ENCODE measurements at regions not wholly inside any gene's neighbourhood (a gene's known extent, or its start where the extent isn't known, plus 50 kb on each side); places are given as distances from the start of the nearest gene placed in this dataset.

DNA sequence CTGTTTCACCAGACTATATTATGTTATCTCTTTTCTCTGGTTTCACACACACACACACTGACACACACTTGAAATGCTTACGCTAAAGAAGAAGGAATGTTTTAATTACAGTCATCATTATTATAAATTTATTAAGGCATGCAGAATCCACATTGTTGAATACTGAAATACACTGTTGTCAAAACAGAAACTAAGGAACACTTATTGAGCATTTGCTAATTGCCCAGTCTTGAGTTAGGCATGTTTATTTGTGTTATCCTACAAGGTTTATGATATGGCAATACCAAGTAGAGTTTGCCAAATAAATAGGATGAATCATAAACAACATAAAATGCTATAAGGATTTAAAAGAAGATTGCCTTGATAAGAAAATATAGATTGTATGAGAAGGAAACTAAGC, 917.0 kb upstream of the PIK3C3 start:
- no peak for DNase-seq (ENCODE audit: low spot score)

- DNase-seq (ENCODE audit: low spot score): no peak
Observed at GRCh38 chr18:41036346-41036745, 918.7 kb upstream of the PIK3C3 start.

GRCh38 chr18:41034413-41034812, 920.6 kb upstream of the PIK3C3 start:
- no peak for DNase-seq (ENCODE audit: low spot score)

DNA sequence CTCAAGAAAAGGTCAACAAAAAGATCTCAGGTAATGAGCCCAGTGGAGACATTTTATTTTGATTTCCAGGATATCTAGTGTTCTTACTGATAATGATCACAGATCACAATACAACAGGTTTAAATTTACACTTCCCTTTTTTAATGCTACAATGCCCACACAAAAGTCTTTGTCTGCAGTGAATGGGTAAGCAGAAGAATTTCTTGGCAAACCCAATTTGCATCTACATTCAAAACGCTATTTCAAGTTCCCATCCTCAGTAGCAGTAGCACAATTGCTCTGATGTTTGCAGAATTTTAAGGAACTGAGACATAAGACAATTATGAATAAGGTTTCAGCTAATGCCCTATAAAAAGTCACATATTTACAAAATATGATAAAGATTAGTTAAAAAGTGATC, 929.4 kb upstream of the PIK3C3 start:
- no peak for DNase-seq (ENCODE audit: low spot score)

- DNase-seq (ENCODE audit: low spot score): no peak
Observed at GRCh38 chr18:41024792-41025191, 930.2 kb upstream of the PIK3C3 start.

DNA sequence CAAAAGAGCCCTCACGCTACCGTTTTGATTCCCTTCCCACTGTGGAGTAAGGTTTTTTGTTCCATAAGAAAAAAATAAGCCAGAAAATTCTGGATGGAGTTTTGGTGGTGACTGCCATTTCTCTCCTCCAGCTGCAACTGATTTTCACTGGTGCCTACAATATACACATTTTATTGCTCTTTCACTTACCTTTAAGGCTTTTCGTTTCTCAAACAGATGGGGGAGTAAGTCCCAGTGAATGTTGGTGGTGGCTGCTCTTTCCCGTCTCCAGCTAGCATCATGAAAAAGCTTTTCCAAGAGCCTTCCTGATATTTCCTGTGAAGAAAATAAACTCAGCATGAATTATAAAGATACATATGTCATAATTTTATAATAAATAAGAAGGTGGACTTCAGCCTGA, 932.5 kb upstream of the PIK3C3 start:
- no peak for DNase-seq (ENCODE audit: low spot score)

- no peak for DNase-seq (ENCODE audit: low spot score)
Observed at GRCh38 chr18:41021089-41021488, 933.9 kb upstream of the PIK3C3 start.

GRCh38 chr18:41012194-41012593, 942.8 kb upstream of the PIK3C3 start:
- no peak for DNase-seq (ENCODE audit: low spot score)

GRCh38 chr18:41009926-41010325, 945.1 kb upstream of the PIK3C3 start:
- DNase-seq (ENCODE audit: low spot score): no peak

- no peak for DNase-seq (ENCODE audit: low spot score)
Observed at GRCh38 chr18:41004324-41004723, 950.7 kb upstream of the PIK3C3 start.

- no peak for DNase-seq (ENCODE audit: low spot score)
Observed at GRCh38 chr18:40995529-40995928, 959.5 kb upstream of the PIK3C3 start.

- no peak for DNase-seq (ENCODE audit: low spot score)
Observed at GRCh38 chr18:40993363-40993762, 961.7 kb upstream of the PIK3C3 start.

DNA sequence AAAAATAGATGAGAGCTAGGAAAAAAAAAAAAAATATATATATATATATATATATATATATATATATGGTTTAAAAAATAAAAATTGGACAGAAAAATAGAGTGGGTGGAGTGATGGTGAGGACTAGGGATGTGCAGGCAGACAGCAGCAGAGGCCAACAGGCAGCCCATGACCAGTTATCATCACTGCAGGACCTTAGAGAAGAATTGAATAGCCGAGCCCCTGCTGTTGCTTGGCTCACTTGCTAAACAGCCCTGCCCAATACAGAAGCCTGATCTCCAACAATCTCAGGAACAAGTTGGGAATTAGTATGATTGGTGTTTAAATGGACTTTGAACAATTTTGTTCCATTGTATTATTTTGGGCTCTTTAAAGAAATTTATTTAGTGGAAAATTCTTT, 967.5 kb upstream of the PIK3C3 start:
- DNase-seq (ENCODE audit: low spot score): no peak

DNA sequence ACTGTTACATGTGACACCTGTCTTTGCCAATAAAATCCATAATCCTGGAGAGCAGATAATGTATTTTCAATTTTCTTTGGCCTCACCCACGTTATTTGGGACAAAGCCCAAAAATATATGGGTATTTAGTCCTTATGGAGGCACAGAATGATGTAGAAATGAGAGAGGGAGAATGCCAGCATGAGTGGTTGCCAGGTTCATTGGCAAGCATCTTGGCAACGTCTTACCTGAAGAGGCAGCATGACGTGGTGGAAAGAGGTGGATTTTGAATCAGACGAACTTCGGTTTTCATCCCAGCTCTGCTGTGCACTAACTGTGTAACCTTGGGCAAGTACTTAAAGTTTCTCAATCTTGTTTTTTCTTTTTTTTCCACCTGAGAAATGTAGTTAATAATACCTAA, 969.6 kb upstream of the PIK3C3 start:
- DNase-seq (ENCODE audit: low spot score): no peak

- DNase-seq (ENCODE audit: low spot score): no peak
Observed at GRCh38 chr18:40984856-40985255, 970.2 kb upstream of the PIK3C3 start.

GRCh38 chr18:40983835-40984234, 971.2 kb upstream of the PIK3C3 start:
- DNase-seq (ENCODE audit: low spot score): no peak

DNA sequence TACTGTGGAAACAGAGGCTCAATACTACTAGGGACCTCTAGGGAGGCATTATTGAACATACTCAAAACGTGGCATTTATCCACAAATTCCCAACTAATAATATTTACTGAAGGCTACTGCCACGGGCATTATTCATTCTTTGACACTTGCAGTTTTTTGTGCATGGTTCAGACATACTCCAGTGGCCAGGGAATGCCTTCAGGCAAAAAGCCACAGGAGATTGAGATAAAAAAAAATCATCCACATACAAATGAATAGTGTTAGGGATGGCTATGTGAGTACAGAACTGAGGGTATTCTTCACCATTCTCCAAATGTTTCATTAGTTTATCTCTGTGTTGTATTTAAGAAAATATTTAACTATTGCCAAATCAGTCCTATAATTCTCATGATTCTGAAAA, 974.9 kb upstream of the PIK3C3 start:
- no peak for DNase-seq (ENCODE audit: low spot score)

DNA sequence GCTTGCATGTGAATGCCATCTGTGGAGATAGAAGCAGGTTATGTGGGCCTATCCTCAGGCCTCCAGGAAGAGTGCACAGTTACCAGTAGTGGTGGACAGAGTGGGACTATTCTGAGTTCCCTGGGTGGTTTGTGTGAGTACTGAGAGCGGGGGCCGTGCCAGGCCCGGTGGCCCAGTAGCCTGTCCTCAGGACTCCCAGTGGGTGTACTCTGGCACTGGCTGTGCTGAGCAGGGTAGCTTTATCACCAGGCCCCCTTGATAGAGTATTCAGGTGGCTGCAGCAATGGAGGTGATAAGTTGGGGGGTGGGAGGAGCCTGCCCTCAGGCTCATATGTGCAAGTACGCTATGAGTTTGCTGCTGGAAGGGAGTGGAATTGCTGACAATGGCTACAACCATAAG, 979.0 kb upstream of the PIK3C3 start:
- no peak for DNase-seq (ENCODE audit: low spot score)

- DNase-seq (ENCODE audit: low spot score): no peak
Observed at GRCh38 chr18:40974448-40974847, 980.6 kb upstream of the PIK3C3 start.

DNA sequence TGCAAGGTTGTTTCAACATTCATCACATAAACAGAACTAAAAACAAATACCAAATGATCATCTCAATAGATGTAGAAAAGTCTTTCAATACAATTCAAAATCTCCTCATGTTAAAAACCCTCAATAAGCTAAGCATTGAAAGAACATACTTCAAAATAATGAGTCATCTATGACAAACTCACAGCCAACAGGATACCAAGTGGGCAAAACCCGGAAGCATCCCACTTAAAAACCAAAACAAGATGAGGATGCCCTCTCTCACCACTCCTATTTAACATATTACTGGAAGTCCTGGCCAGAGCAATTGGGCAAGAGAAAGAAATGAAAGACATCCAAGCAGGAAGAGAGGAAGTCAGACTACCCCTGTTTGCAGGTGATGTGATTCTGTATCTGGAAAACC, 992.2 kb upstream of the PIK3C3 start:
- no peak for DNase-seq (ENCODE audit: low spot score)

- DNase-seq (ENCODE audit: low spot score): no peak
Observed at GRCh38 chr18:40957533-40958070, 997.4 kb upstream of the PIK3C3 start.

DNA sequence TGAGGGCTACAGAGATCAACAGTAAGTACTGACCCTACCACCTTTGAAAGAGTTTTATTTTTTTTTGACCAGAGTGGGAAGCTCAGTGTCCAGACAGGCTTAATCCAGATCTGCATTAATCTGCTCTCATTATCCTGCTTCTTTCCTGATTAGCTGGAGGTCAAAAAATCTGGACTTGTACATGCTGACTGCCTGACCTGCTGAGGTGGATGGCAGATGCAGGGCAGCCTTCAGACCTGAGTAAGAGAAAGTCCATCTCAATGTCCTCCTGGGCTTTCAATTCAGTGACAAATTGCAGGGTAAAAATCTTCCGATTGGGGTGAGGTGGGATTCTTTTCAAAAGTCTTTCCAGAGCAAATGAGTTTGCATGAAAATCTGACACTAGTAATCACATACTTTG, 998.8 kb upstream of the PIK3C3 start:
- DNase-seq (ENCODE audit: low spot score): no peak

DNA sequence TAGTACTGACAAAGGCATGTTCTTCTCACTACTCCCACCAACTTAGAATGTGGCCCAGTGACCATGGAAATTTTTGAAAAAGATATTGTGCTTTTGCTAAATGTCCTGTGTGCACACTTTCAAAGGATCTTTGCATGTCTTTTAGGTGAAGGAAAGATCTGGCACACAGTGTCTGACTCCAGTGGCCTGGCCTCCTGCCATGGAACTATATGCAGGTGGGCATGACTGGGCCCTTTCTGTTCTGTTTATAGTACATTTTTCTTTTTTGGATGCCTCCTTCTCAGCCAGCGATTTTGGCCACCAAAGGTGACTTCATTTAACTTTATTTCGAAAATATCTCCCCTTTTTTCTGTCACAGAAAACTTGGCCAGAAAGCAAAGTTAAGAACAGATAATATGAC, 999.7 kb upstream of the PIK3C3 start:
- no peak for DNase-seq (ENCODE audit: low spot score)

- DNase-seq (ENCODE audit: low spot score): no peak
Observed at GRCh38 chr18:40949114-40949950, 1005.7 kb upstream of the PIK3C3 start.
